Tibial nerve (tissue), 4 donors: ENCODE measurements at regions not wholly inside any gene's neighbourhood (a gene's known extent, or its start where the extent isn't known, plus 50 kb on each side); places are given as distances from the start of the nearest gene placed in this dataset.

Source experiments
- DNase-seq, 2 donors: peaks; one replicate each; pipeline ENCODE4 v3.0.0-alpha.2; 2019; ENCODE audit warnings: low spot score in 2 of 2
- H3K27ac ChIP-seq, 4 donors: fragments of 200-600 bp; sonication (generic) in 3 of 4; one replicate each; pipeline ENCODE4 v1.5.1; 2017 to 2019; ENCODE audit warnings: mild to moderate bottlenecking in 1 of 4
- H3K27me3 ChIP-seq, 2 donors: fragments of 200-600 bp; sonication (generic) in 1 of 2; one replicate each; pipeline versions ENCODE4 v1.5.1 to v1.6.0; 2017 to 2019
- H3K36me3 ChIP-seq, 3 donors: fragments of 200-600 bp; sonication (generic); one replicate each; pipeline ENCODE4 v1.5.1; 2018 to 2019
- H3K4me1 ChIP-seq, 4 donors: fragments of 200-600 bp; sonication (generic) in 3 of 4; one replicate each; pipeline ENCODE4 v1.5.1; 2017 to 2019
- H3K4me3 ChIP-seq, 4 donors: fragments of 200-600 bp; sonication (generic) in 3 of 4; one replicate each; pipeline ENCODE4 v1.5.1; 2017 to 2019; ENCODE audit warnings: mild to moderate bottlenecking in 1 of 4, moderate library complexity in 1 of 4
- H3K9me3 ChIP-seq, 4 donors: fragments of 200-600 bp; sonication (generic) in 3 of 4; one replicate each; pipeline ENCODE4 v1.5.1; 2017 to 2019
- CTCF ChIP-seq, 5 experiments: fragments of 200-600 bp in 3 of 5; fragments of 450-650 bp in 2 of 5; sonication (generic) in 3 of 5; IDR thresholded peaks; one replicate each; pipeline ENCODE4 v1.5.1; 2016 to 2019; ENCODE audit warnings: antibody characterized with exemption in 5 of 5, mild to moderate bottlenecking in 3 of 5, moderate library complexity in 2 of 5
- EP300 ChIP-seq, 2 donors: sonication (generic); formaldehyde crosslinking; IDR thresholded peaks; one replicate each; pipeline ENCODE4 v1.6.1; 2017; ENCODE audit warnings: antibody characterized with exemption in 2 of 2, mild to moderate bottlenecking in 1 of 2
- POLR2A ChIP-seq, 2 donors: fragments of 450-650 bp; IDR thresholded peaks; one replicate each; pipeline ENCODE4 v1.6.1; 2017; ENCODE audit warnings: antibody characterized with exemption in 2 of 2, mild to moderate bottlenecking in 2 of 2, moderate library complexity in 2 of 2
- WGBS, 2 donors: methylation state at CpG; one replicate each; pipeline ENCODE4 v1.1.5; 2018; 5-methylcytosine and 5-hydroxymethylcytosine counted together

- TF ChIP-seq CTCF (IDR thresholded peaks at IDR 0.05) (no peak), EP300 (IDR thresholded peaks at IDR 0.05) (no peak)
- Histone ChIP-seq H3K27me3 (no peaks in the 10 kb centered on the region), H3K4me3 (no peak overlapping the region), H3K4me1 (peaks cover 0 to 16% (median 0%) of the 10 kb centered on the region in 4 donors), H3K36me3 (no peaks in the 10 kb centered on the region), H3K27ac (no peak overlapping the region), H3K9me3 (no peaks in the 10 kb centered on the region)
- WGBS, 2 donors, result 75 to 82% methylated on average over 5 of the region's 5 CpGs
- DNase-seq, result no peak
Observed at GRCh38 chr5:74054139-74054538, 428.1 kb downstream of the ARHGEF28 start.

GRCh38 chr5:74052441-74053221 lies 426.6 kb downstream of the ARHGEF28 start:
- Histone ChIP-seq H3K9me3 (no peaks in the 10 kb centered on the region), H3K27me3 (no peaks in the 10 kb centered on the region), H3K36me3 (no peaks in the 10 kb centered on the region), H3K27ac (no peak overlapping the region), H3K4me3 (no peak overlapping the region), H3K4me1 (peaks cover 0 to 16% (median 0%) of the 10 kb centered on the region in 4 donors)
- WGBS, 2 donors, result 83 to 90% methylated on average over 7 of the region's 7 CpGs
- TF ChIP-seq EP300 (IDR thresholded peaks at IDR 0.05), result no peak
- no peak for TF ChIP-seq CTCF (IDR thresholded peaks at IDR 0.05)
- no peak for DNase-seq

DNA sequence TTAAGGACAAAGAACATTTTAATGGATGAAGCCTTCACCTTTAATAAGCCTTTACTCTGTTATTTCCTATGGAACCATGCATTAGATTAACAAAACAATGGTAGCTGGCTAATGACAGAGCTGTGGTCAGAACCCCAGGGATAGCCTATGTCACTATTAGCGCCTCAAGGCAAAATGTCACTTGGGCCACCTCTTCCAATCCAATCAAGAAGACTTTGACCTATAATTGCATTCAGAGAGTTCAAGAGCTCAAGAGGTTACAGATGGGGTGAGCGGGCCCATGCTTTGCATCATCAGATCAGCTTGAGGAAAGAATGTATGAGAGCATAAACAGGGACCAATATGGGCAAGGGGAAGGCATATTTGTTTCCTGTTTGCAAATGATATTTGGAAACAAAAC lies 425.1 kb downstream of the ARHGEF28 start:
- H3K4me3 ChIP-seq, result no peak overlapping the region
- no peaks in the 10 kb centered on the region for H3K9me3 ChIP-seq
- 77 to 90% methylated on average over 2 of the region's 2 CpGs for WGBS, 2 donors
- H3K27ac ChIP-seq, result no peak overlapping the region
- H3K4me1 ChIP-seq, result peaks cover 0 to 9% (median 0%) of the 10 kb centered on the region in 4 donors
- TF ChIP-seq EP300 (IDR thresholded peaks at IDR 0.05), result no peak
- no peak for TF ChIP-seq POLR2A (IDR thresholded peaks at IDR 0.05)
- TF ChIP-seq CTCF (IDR thresholded peaks at IDR 0.05), result no peak
- H3K36me3 ChIP-seq, result no peaks in the 10 kb centered on the region
- DNase-seq, result no peak
- H3K27me3 ChIP-seq, result no peaks in the 10 kb centered on the region

DNA sequence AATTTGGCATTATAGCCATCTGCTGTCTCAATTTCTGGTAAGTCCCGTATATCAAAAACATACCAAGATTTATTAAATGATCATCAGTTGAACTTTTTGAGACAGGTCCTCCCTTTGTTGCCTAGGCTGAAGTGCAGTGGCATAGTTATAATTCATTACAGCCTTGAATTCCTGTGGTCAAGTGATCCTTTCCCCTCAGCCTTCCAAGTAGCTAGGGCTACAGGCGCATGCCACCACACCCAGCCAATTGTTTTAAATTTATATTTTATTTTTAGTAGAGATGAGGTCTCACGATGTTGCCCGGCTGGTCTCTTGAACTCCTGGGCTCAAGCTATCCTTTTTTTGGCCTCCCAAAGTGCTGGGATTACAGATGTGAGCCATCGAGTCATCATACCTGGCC lies 418.9 kb downstream of the ARHGEF28 start:
- no peak for TF ChIP-seq CTCF (IDR thresholded peaks at IDR 0.05)
- no peak for TF ChIP-seq POLR2A (IDR thresholded peaks at IDR 0.05)
- no peak for TF ChIP-seq EP300 (IDR thresholded peaks at IDR 0.05)

GRCh38 chr5:74042959-74043358 lies 417.0 kb downstream of the ARHGEF28 start:
- H3K27me3 ChIP-seq, result no peaks in the 10 kb centered on the region
- no peak overlapping the region for H3K27ac ChIP-seq
- WGBS, 2 donors, result 59 to 71% methylated on average over 4 of the region's 4 CpGs
- no peaks in the 10 kb centered on the region for H3K9me3 ChIP-seq
- DNase-seq, result no peak
- no peaks in the 10 kb centered on the region for H3K36me3 ChIP-seq
- H3K4me1 ChIP-seq, result no peaks in the 10 kb centered on the region
- H3K4me3 ChIP-seq, result no peak overlapping the region
- TF ChIP-seq CTCF (IDR thresholded peaks at IDR 0.05) (no peak), EP300 (IDR thresholded peaks at IDR 0.05) (no peak), POLR2A (IDR thresholded peaks at IDR 0.05) (no peak)

More for the DNA sequence above, 418.9 kb downstream of the ARHGEF28 start:
- 90 to 95% methylated on average over 5 of the region's 5 CpGs for WGBS, 2 donors
- Histone ChIP-seq H3K27me3 (no peaks in the 10 kb centered on the region), H3K9me3 (no peaks in the 10 kb centered on the region), H3K4me3 (no peak overlapping the region), H3K36me3 (no peaks in the 10 kb centered on the region), H3K27ac (no peak overlapping the region), H3K4me1 (no peaks in the 10 kb centered on the region)
- DNase-seq, result no peak
